Pancreas (tissue), 10 donors: ENCODE measurements at regions not wholly inside any gene's neighbourhood (a gene's known extent, or its start where the extent isn't known, plus 50 kb on each side); places are given as distances from the start of the nearest gene placed in this dataset.

Experiments used
- ATAC-seq, 4 donors: fragments of 200-7000 bp; cut with Tn5 transposase; one replicate each; pipeline versions ENCODE4 v1.8.0 to v1.9.1; 2020; ENCODE audit warnings: mild to moderate bottlenecking in 4 of 4, moderate library complexity in 4 of 4
- DNase-seq, 6 donors: peaks; one replicate each; pipeline ENCODE4 v3.0.0-alpha.2; 2020
- FAIRE-seq: peaks from 2 replicates; lab custom pipeline; 2012; peaks lifted over from hg19 to GRCh38; lab: Jason Lieb, UNC
- H3K27ac ChIP-seq, 4 donors: fragments of 200-600 bp; sonication (generic); 1 replicate in 3 of 4; 2 replicates in 1 of 4; pipeline versions ENCODE4 v1.5.0 to v1.8.0; 2020
- H3K27me3 ChIP-seq, 4 donors: fragments of 200-600 bp; one replicate each; pipeline ENCODE4 v1.8.0; 2021
- H3K36me3 ChIP-seq, 3 donors: fragments of 200-600 bp; sonication (generic) in 1 of 3; one replicate each; pipeline versions ENCODE4 v1.5.0 to v1.8.0; 2020 to 2021
- H3K4me1 ChIP-seq, 3 donors: fragments of 200-600 bp; one replicate each; pipeline ENCODE4 v1.8.0; 2021
- H3K4me3 ChIP-seq, 4 donors: fragments of 200-600 bp; sonication (generic) in 2 of 4; one replicate each; pipeline versions ENCODE4 v1.5.0 to v1.8.0; 2020 to 2021
- H3K9me3 ChIP-seq, 4 donors: fragments of 200-600 bp; one replicate each; pipeline ENCODE4 v1.8.0; 2021
- WGBS, 2 donors: extraction: QIAGEN DNeasy Blood & Tissue Kit; methylation state at CpG; one replicate each; pipeline ENCODE4 v1.1.7; 2013; 5-methylcytosine and 5-hydroxymethylcytosine counted together
- intact Hi-C, 3 donors: fragments of 100-400 bp; cut with DNase I; formaldehyde crosslinking; loops; one replicate each; pipeline versions ENCODE4 v1.11.1 to v1.14.2; 2022
- TF ChIP-seq, protein P1 (sequence below), 4 donors: fragments of 200-600 bp; sonication (generic) in 3 of 4; IDR thresholded peaks; one replicate each; pipeline versions ENCODE4 v1.5.0 to v1.8.0; 2021; ENCODE audit warnings: antibody characterized with exemption in 4 of 4
- donor health status: healthy with polysubstance abuse.
- donor health status: DM: no; HTN: no; CAD: no; lungs with moderate emphysema.
- donor health status: DM: no; HTN: no; CAD: no.
- donor health status: control.
- donor health status: control.
- donor health status: Bipolar disorder and iron deficiency.
- donor health status: DM: yes; HTN: yes; CAD: no.
- donor health status: DM: no; HTN: no; CAD: no.
- donor health status: DM: no; HTN: no; CAD: no.
- donor health status: DM: yes; HTN: yes; CAD: no.

DNA sequence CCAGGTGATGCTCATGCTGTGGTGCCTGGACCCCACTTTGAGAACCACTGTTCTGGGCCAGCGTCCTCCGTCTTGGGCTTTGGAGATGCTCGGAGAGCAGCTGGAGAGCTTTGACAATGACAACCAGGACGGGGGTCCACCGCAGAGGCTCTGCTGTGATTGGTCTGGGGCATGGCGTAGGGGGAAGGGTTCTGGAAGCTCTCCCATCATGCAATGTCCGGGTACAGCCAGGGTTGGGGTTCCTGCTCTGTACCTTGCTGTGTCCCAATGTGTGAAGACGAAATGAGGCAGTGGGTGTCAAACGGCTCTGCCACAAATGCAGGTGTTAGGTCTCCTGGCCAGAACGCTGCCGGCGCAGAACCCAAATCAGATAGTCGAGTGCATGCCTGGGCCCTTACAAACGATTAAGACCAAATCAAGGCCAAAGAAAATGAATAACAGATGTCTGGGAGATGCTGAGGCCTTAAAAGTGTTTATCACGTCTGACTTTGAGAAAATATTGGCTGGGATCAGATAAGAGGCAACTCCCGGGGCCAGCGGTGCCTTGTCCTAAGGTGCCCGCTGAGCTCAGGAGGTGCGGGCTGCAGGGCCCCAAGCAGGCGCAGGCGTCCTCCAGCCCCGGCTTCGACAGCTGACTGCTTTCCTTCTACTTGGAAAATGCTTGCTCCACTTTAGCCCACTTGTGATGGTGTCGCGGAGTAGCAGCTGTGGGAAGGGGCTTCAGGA is 117.2 kb downstream of the VAPA start:
- no peaks in the 10 kb centered on the region for H3K9me3 ChIP-seq

GRCh38 chr18:10032331-10033015 is 118.7 kb downstream of the VAPA start:
- H3K27ac ChIP-seq, result peak overlapping the region; percentile 60 to 84 (median 74)
- H3K4me1 ChIP-seq, result peaks cover 27 to 35% (median 28%) of the 10 kb centered on the region in 3 donors
- no peaks in the 10 kb centered on the region for H3K36me3 ChIP-seq
- 48 to 52% methylated on average over 46 of the region's 46 CpGs for WGBS, 2 donors
- no peaks in the 10 kb centered on the region for H3K9me3 ChIP-seq
- no peak for FAIRE-seq
- ATAC-seq, result peak; percentile 10 to 63 (median 41)
- TF ChIP-seq, protein P1, sequence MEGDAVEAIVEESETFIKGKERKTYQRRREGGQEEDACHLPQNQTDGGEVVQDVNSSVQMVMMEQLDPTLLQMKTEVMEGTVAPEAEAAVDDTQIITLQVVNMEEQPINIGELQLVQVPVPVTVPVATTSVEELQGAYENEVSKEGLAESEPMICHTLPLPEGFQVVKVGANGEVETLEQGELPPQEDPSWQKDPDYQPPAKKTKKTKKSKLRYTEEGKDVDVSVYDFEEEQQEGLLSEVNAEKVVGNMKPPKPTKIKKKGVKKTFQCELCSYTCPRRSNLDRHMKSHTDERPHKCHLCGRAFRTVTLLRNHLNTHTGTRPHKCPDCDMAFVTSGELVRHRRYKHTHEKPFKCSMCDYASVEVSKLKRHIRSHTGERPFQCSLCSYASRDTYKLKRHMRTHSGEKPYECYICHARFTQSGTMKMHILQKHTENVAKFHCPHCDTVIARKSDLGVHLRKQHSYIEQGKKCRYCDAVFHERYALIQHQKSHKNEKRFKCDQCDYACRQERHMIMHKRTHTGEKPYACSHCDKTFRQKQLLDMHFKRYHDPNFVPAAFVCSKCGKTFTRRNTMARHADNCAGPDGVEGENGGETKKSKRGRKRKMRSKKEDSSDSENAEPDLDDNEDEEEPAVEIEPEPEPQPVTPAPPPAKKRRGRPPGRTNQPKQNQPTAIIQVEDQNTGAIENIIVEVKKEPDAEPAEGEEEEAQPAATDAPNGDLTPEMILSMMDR (IDR thresholded peaks at IDR 0.05), result peak in 1 of 4 donors; percentile 14
- DNase-seq, result peak in 3 of 6 donors; percentile 44 to 68 (median 50)
- H3K27me3 ChIP-seq, result no peaks in the 10 kb centered on the region
- H3K4me3 ChIP-seq, result peak overlapping the region in 1 of 4 donors; percentile 8
- intact Hi-C loops, result no loop called here

More for the DNA sequence above, 117.2 kb downstream of the VAPA start:
- H3K27ac ChIP-seq, result no peak overlapping the region
- H3K4me1 ChIP-seq, result peaks cover 21 to 28% (median 23%) of the 10 kb centered on the region in 3 donors
- no peak for ATAC-seq
- no peak overlapping the region for H3K4me3 ChIP-seq
- FAIRE-seq, result no peak
- no peak for DNase-seq
- TF ChIP-seq, protein P1 (IDR thresholded peaks at IDR 0.05), result no peak
- H3K36me3 ChIP-seq, result no peaks in the 10 kb centered on the region
- H3K27me3 ChIP-seq, result no peaks in the 10 kb centered on the region
- intact Hi-C loops, result no loop called here
- 90% methylated on average over 25 of the region's 25 CpGs for WGBS, 2 donors

GRCh38 chr18:10033016-10033399 is 119.2 kb downstream of the VAPA start:
- TF ChIP-seq, protein P1 (IDR thresholded peaks at IDR 0.05), result no peak
- Histone ChIP-seq H3K27ac (peak overlapping the region; percentile 60 to 84 (median 74)), H3K36me3 (no peaks in the 10 kb centered on the region), H3K4me1 (peaks cover 27 to 35% (median 28%) of the 10 kb centered on the region in 3 donors), H3K27me3 (no peaks in the 10 kb centered on the region), H3K9me3 (no peaks in the 10 kb centered on the region), H3K4me3 (no peak overlapping the region)
- 23 to 29% methylated on average over 9 of the region's 9 CpGs for WGBS, 2 donors
- FAIRE-seq, result no peak
- intact Hi-C loops, result no loop called here
- ATAC-seq, result peak; percentile 33 to 82 (median 79)
- peak in 5 of 6 donors; percentile 58 to 77 (median 75) for DNase-seq

DNA sequence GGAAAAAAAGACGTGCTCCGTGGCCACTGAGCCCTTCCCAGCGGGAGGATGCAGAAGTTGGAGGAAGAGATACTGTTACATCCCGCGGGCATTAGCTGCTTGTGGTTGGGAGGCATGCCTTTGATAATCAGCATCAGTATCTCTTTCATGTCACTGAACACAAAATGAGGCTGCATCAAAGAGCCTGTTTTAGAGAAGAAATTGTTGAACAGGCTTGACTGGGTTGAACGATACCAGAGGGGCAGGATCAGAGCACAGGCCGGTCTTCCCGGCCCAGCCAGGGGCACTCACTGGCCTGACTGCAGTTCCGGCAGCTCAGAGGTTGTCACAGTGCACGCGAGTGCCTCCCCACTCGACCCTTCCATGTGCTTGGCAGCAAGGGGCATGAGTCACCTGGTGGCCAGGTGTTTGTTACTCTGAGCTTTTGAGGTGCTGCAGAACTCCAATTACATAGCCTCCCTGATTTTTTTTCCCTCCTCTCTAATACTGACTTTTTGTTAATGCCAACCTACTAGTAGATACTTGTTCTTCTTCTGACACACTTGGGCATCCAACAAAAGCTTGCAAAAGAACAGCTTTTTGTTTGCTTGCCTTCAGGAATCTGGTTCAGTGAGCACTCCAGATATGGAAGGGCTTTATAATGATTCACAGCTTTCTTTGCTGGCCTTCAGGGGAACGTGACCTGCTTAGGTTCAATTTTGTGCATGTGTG is 121.6 kb downstream of the VAPA start:
- no peaks in the 10 kb centered on the region for H3K9me3 ChIP-seq
- DNase-seq (peak; percentile 70 to 86 (median 80)), FAIRE-seq (no peak), ATAC-seq (peak; percentile 73 to 84 (median 82))
- intact Hi-C loops, result no loop called here
- no peak overlapping the region for H3K4me3 ChIP-seq
- H3K27me3 ChIP-seq, result no peaks in the 10 kb centered on the region
- WGBS, 2 donors, result 38 to 40% methylated on average over 13 of the region's 13 CpGs
- no peaks in the 10 kb centered on the region for H3K36me3 ChIP-seq
- TF ChIP-seq, protein P1 (IDR thresholded peaks at IDR 0.05), result no peak
- peak overlapping the region; percentile 70 to 81 (median 77) for H3K27ac ChIP-seq
- H3K4me1 ChIP-seq, result peaks cover 42 to 49% (median 46%) of the 10 kb centered on the region in 3 donors
